ENCODE measurements at regions not wholly inside any gene's neighbourhood (a gene's known extent, or its start where the extent isn't known, plus 50 kb on each side); places are given as distances from the start of the nearest gene placed in this dataset.
"Not testable (repeated sequence)": the region's sequence is repeated elsewhere in the genome, so short reads cannot be mapped to it uniquely, and the experiment has no call there.

GRCh38 chr10:77740396-77740795, 102.8 kb upstream of the KCNMA1 start:
- ATAC-seq, result not testable (repeated sequence)

- ATAC-seq, result no peak
Observed at GRCh38 chr10:77738496-77739158, 101.0 kb upstream of the KCNMA1 start.

- peak; percentile 90 for ATAC-seq
Observed at GRCh38 chr10:77737608-77738007, 100.0 kb upstream of the KCNMA1 start.

GRCh38 chr10:77735136-77735535, 97.5 kb upstream of the KCNMA1 start:
- not testable (repeated sequence) for ATAC-seq

- no peak for ATAC-seq
Observed at GRCh38 chr10:77732213-77733003, 94.8 kb upstream of the KCNMA1 start.

- no peak for ATAC-seq
Observed at GRCh38 chr10:77727481-77727880, 89.9 kb upstream of the KCNMA1 start.

GRCh38 chr10:77726732-77727131, 89.1 kb upstream of the KCNMA1 start:
- ATAC-seq, result peak; percentile 41

GRCh38 chr10:77726301-77726700, 88.7 kb upstream of the KCNMA1 start:
- no peak for ATAC-seq

GRCh38 chr10:77724820-77725219, 87.2 kb upstream of the KCNMA1 start:
- no peak for ATAC-seq

GRCh38 chr10:77723376-77723775, 85.8 kb upstream of the KCNMA1 start:
- no peak for ATAC-seq

GRCh38 chr10:77722956-77723355, 85.3 kb upstream of the KCNMA1 start:
- ATAC-seq, result not testable (repeated sequence)

- ATAC-seq, result no peak
Observed at GRCh38 chr10:77721815-77722214, 84.2 kb upstream of the KCNMA1 start.

GRCh38 chr10:77718957-77719356, 81.3 kb upstream of the KCNMA1 start:
- no peak for ATAC-seq

GRCh38 chr10:77718312-77718711, 80.7 kb upstream of the KCNMA1 start:
- peak; percentile 18 for ATAC-seq

GRCh38 chr10:77717336-77717735, 79.7 kb upstream of the KCNMA1 start:
- ATAC-seq, result peak; percentile 36

- ATAC-seq, result no peak
Observed at GRCh38 chr10:77716458-77717317, 79.1 kb upstream of the KCNMA1 start.

GRCh38 chr10:77715536-77715935, 77.9 kb upstream of the KCNMA1 start:
- ATAC-seq, result no peak

GRCh38 chr10:77715088-77715487, 77.5 kb upstream of the KCNMA1 start:
- no peak for ATAC-seq

GRCh38 chr10:77713521-77714280, 76.1 kb upstream of the KCNMA1 start:
- ATAC-seq, result no peak

- no peak for ATAC-seq
Observed at GRCh38 chr10:77712207-77712606, 74.6 kb upstream of the KCNMA1 start.

GRCh38 chr10:77711683-77712049, 74.1 kb upstream of the KCNMA1 start:
- ATAC-seq, result no peak

All from esophagus mucosa (tissue), 1 donor.